Keratinocyte (primary cell): ENCODE measurements at regions not wholly inside any gene's neighbourhood (a gene's known extent, or its start where the extent isn't known, plus 50 kb on each side); places are given as distances from the start of the nearest gene placed in this dataset.
A peak's percentile ranks its signal among the peaks of the same experiment; 100 is the strongest.

ENCODE experiments used
- DNase-seq: peaks from one replicate; pipeline ENCODE4 v3.0.0-alpha.2; 2011; ENCODE audit warnings: low read depth, missing footprints, low spot score
- FAIRE-seq: peaks from 2 replicates; lab custom pipeline; 2011; peaks lifted over from hg19 to GRCh38; lab: Jason Lieb, UNC
- H2AFZ ChIP-seq: 2 replicates; pipeline ENCODE4 v1.6.0; 2012; ENCODE audit warnings: low read length, control low read depth, inconsistent platforms; ENCODE audit not compliant: control insufficient read depth
- H3K27ac ChIP-seq: 2 replicates; pipeline ENCODE4 v1.5.1; 2011; ENCODE audit warnings: low read length; ENCODE audit not compliant: control insufficient read depth, insufficient read depth
- H3K27me3 ChIP-seq: 3 replicates; pipeline ENCODE4 v1.6.0; 2011; ENCODE audit warnings: low read length; ENCODE audit not compliant: control insufficient read depth, insufficient read depth; ENCODE audit errors: extremely low read depth
- H3K36me3 ChIP-seq, 2 experiments: 2 replicates in 1 of 2; 3 replicates in 1 of 2; pipeline ENCODE4 v1.5.1; 2011; ENCODE audit warnings: low read length in 2 of 2, mild to moderate bottlenecking in 1 of 2; ENCODE audit not compliant: control insufficient read depth in 2 of 2, insufficient read depth in 2 of 2; ENCODE audit errors: extremely low read depth in 1 of 2
- H3K4me1 ChIP-seq: 3 replicates; pipeline ENCODE4 v1.5.1; 2011; ENCODE audit warnings: low read length; ENCODE audit not compliant: control insufficient read depth, insufficient read depth; ENCODE audit errors: extremely low read depth
- H3K4me2 ChIP-seq: 3 replicates; pipeline ENCODE4 v1.6.0; 2011; ENCODE audit warnings: low read depth, low read length; ENCODE audit not compliant: control insufficient read depth, insufficient read depth; ENCODE audit errors: extremely low read depth
- H3K4me3 ChIP-seq, 3 experiments: fragments of 200-600 bp in 1 of 3; sonication (generic) in 1 of 3; 2 replicates in 2 of 3; 3 replicates in 1 of 3; pipeline ENCODE4 v1.5.1; 2011 to 2016; ENCODE audit warnings: low read length in 3 of 3, mild to moderate bottlenecking in 3 of 3, control low read depth in 2 of 3, inconsistent platforms in 1 of 3, low read depth in 1 of 3, mixed read lengths in 1 of 3, mixed run types in 1 of 3, moderate library complexity in 1 of 3; ENCODE audit not compliant: control insufficient read depth in 2 of 3, insufficient read depth in 2 of 3; ENCODE audit errors: extremely low read depth in 1 of 3
- H3K79me2 ChIP-seq: 2 replicates; pipeline ENCODE4 v1.6.0; 2012; ENCODE audit warnings: low read length; ENCODE audit not compliant: control insufficient read depth, insufficient read depth
- H3K9ac ChIP-seq: 3 replicates; pipeline ENCODE4 v1.6.0; 2011; ENCODE audit warnings: low read length; ENCODE audit not compliant: control insufficient read depth, insufficient read depth; ENCODE audit errors: extremely low read depth
- H3K9me1 ChIP-seq: 3 replicates; pipeline ENCODE4 v1.6.0; 2011; ENCODE audit warnings: low read length; ENCODE audit not compliant: control insufficient read depth, insufficient read depth; ENCODE audit errors: extremely low read depth
- H3K9me3 ChIP-seq: 2 replicates; pipeline ENCODE4 v1.5.1; 2012; ENCODE audit warnings: low read depth, low read length; ENCODE audit not compliant: control insufficient read depth
- H4K20me1 ChIP-seq: 3 replicates; pipeline ENCODE4 v1.6.0; 2011; ENCODE audit warnings: low read length; ENCODE audit not compliant: control insufficient read depth, insufficient read depth; ENCODE audit errors: extremely low read depth
- EZH2 ChIP-seq: IDR thresholded peaks from one replicate; pipeline ENCODE4 v1.6.1; 2012; ENCODE audit warnings: inconsistent platforms, mild to moderate bottlenecking, low read length, moderate library complexity
- dilution Hi-C: fragments of 300-500 bp; cut with MboI; formaldehyde crosslinking; loops from one replicate; pipeline ENCODE4 v1.7.0; 2020; ENCODE audit warnings: low sequenced_read_pairs; ENCODE audit not compliant: extremely low pct_ligation_motif_present
- TF ChIP-seq, protein P1 (sequence below), 3 experiments: IDR thresholded peaks in 1 of 3; conservative IDR thresholded peaks in 1 of 3; optimal IDR thresholded peaks in 1 of 3; 2 replicates in 2 of 3; 3 replicates in 1 of 3; pipeline versions ENCODE3 to v1.5.1; 2011; ENCODE audit warnings: low read length in 3 of 3, mild to moderate bottlenecking in 3 of 3, moderate library complexity in 2 of 3, control low read depth in 1 of 3, inconsistent platforms in 1 of 3; ENCODE audit not compliant: insufficient read depth in 2 of 3; ENCODE audit errors: extremely low read depth in 1 of 3

DNA sequence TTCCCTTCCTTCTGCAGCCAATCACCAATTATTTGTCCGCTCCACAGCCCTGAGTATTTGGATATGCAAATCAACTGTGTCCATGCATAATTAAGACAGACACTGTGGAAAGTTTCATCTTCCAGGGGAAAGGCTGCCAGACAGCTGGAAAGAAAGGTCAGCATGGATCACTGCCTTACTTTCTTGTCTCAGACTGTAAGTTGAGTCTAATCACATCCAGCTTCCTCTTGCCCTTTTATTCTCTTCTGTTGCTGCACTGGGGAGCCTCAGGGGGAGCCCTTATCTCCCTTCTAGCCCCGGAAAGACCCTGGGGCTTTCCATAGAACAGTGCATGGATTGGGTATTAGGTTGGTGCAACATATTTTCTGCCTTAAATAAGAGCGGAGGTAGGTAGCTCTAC is 182.9 kb downstream of the OMA1 start:
- H2AFZ ChIP-seq: no peak overlapping the region
- TF ChIP-seq, protein P1, sequence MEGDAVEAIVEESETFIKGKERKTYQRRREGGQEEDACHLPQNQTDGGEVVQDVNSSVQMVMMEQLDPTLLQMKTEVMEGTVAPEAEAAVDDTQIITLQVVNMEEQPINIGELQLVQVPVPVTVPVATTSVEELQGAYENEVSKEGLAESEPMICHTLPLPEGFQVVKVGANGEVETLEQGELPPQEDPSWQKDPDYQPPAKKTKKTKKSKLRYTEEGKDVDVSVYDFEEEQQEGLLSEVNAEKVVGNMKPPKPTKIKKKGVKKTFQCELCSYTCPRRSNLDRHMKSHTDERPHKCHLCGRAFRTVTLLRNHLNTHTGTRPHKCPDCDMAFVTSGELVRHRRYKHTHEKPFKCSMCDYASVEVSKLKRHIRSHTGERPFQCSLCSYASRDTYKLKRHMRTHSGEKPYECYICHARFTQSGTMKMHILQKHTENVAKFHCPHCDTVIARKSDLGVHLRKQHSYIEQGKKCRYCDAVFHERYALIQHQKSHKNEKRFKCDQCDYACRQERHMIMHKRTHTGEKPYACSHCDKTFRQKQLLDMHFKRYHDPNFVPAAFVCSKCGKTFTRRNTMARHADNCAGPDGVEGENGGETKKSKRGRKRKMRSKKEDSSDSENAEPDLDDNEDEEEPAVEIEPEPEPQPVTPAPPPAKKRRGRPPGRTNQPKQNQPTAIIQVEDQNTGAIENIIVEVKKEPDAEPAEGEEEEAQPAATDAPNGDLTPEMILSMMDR (optimal IDR thresholded peaks at IDR 0.05 in 1 of 3, IDR thresholded peaks at IDR 0.05 in 1 of 3, conservative IDR thresholded peaks at IDR 0.05 in 1 of 3; ENCODE audit: extremely low read depth in 1 of 3, insufficient read depth in 2 of 3, low read length in 3 of 3): peak in 1 of 3 experiments; percentile 11
- TF ChIP-seq EZH2: no peak
- no peaks in the 10 kb centered on the region for H3K4me1 ChIP-seq
- no peak overlapping the region for H3K4me3 ChIP-seq
- H3K9me1 ChIP-seq: no peaks in the 10 kb centered on the region
- DNase-seq: no peak
- no peak for FAIRE-seq
- no peaks in the 10 kb centered on the region for H3K27me3 ChIP-seq
- no peaks in the 10 kb centered on the region for H4K20me1 ChIP-seq
- no peaks in the 10 kb centered on the region for H3K79me2 ChIP-seq
- H3K4me2 ChIP-seq: no peak overlapping the region
- H3K9me3 ChIP-seq: no peaks in the 10 kb centered on the region
- dilution Hi-C loops: no loop called here
- no peak overlapping the region for H3K9ac ChIP-seq
- no peaks in the 10 kb centered on the region for H3K36me3 ChIP-seq
- no peak overlapping the region for H3K27ac ChIP-seq

DNA sequence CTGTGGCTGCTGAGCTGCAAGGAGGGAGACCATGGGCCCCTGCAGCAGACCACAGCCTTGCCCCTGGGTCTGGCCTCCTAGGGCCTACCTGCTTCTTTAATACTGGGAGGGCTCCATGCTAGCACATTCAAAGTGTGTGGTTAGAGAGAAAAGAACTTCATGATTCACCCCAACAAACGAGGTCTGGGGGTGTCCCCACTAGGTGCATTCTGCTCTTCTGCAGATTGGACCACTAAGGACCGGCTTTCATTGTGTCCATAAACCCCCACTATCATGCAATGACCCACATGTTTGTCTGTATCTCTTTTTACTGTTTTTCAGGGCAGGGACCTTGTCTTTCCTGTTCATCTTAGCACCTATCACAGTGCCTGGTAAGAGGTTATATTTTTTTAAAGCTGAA is 185.4 kb downstream of the OMA1 start:
- dilution Hi-C loops: no loop called here
- H3K27ac ChIP-seq: no peak overlapping the region
- no peaks in the 10 kb centered on the region for H3K79me2 ChIP-seq
- no peak overlapping the region for H3K4me3 ChIP-seq
- no peaks in the 10 kb centered on the region for H3K4me1 ChIP-seq
- H4K20me1 ChIP-seq: no peaks in the 10 kb centered on the region
- no peak overlapping the region for H3K9ac ChIP-seq
- FAIRE-seq: no peak
- no peak for TF ChIP-seq EZH2
- TF ChIP-seq, protein P1 (optimal IDR thresholded peaks at IDR 0.05 in 1 of 3, IDR thresholded peaks at IDR 0.05 in 1 of 3, conservative IDR thresholded peaks at IDR 0.05 in 1 of 3; ENCODE audit: extremely low read depth in 1 of 3, insufficient read depth in 2 of 3, low read length in 3 of 3): no peak
- no peaks in the 10 kb centered on the region for H3K9me1 ChIP-seq
- H3K4me2 ChIP-seq: no peak overlapping the region
- no peak overlapping the region for H2AFZ ChIP-seq
- no peaks in the 10 kb centered on the region for H3K36me3 ChIP-seq
- no peak for DNase-seq
- no peaks in the 10 kb centered on the region for H3K9me3 ChIP-seq
- H3K27me3 ChIP-seq: no peaks in the 10 kb centered on the region
